Kidney (tissue), 13 donors: ENCODE measurements at regions not wholly inside any gene's neighbourhood (a gene's known extent, or its start where the extent isn't known, plus 50 kb on each side); places are given as distances from the start of the nearest gene placed in this dataset.
A peak's percentile ranks its signal among the peaks of the same experiment; 100 is the strongest.

ENCODE experiments used
- DNase-seq, 5 donors: peaks; one replicate each; pipeline ENCODE4 v3.0.0-alpha.2; 2013 to 2020
- FAIRE-seq: peaks from 2 replicates; lab custom pipeline; 2012; peaks lifted over from hg19 to GRCh38; lab: Jason Lieb, UNC
- H3K27ac ChIP-seq, 2 donors: one replicate each; pipeline ENCODE4 v1.7.0; 2013; ENCODE audit warnings: low read depth in 2 of 2, low read length in 2 of 2, inconsistent platforms in 1 of 2
- H3K27me3 ChIP-seq: one replicate; pipeline ENCODE4 v1.7.1; 2013; ENCODE audit warnings: low read length, inconsistent platforms; ENCODE audit not compliant: control insufficient read depth, insufficient read depth
- H3K36me3 ChIP-seq, 3 donors: one replicate each; pipeline versions ENCODE4 v1.7.0 to v1.7.1; 2013; ENCODE audit warnings: low read length in 3 of 3, control low read depth in 1 of 3, inconsistent platforms in 1 of 3; ENCODE audit not compliant: insufficient read depth in 3 of 3, control insufficient read depth in 2 of 3
- H3K4me1 ChIP-seq, 3 donors: one replicate each; pipeline versions ENCODE4 v1.7.0 to v1.7.1; 2013; ENCODE audit warnings: low read length in 3 of 3, inconsistent platforms in 1 of 3, low read depth in 1 of 3; ENCODE audit not compliant: control insufficient read depth in 2 of 3, insufficient read depth in 2 of 3
- H3K4me3 ChIP-seq, 3 donors: one replicate each; pipeline versions ENCODE4 v1.7.0 to v1.8.1; 2013; ENCODE audit warnings: low read length in 3 of 3, control low read depth in 1 of 3, inconsistent platforms in 1 of 3
- H3K9ac ChIP-seq, 3 donors: one replicate each; pipeline versions ENCODE4 v1.7.0 to v1.7.1; 2013; ENCODE audit warnings: low read length in 3 of 3, control low read depth in 1 of 3, inconsistent platforms in 1 of 3
- H3K9me3 ChIP-seq, 3 donors: one replicate each; pipeline versions ENCODE4 v1.7.0 to v1.7.1; 2013; ENCODE audit warnings: low read length in 3 of 3, control low read depth in 1 of 3, inconsistent platforms in 1 of 3; ENCODE audit not compliant: control insufficient read depth in 2 of 3, insufficient read depth in 1 of 3
- CTCF ChIP-seq: IDR thresholded peaks from 3 replicates; pipeline ENCODE4 v1.5.1; 2012; ENCODE audit warnings: mild to moderate bottlenecking, moderate library complexity, borderline replicate concordance; ENCODE audit not compliant: insufficient read depth; ENCODE audit errors: extremely low read depth
- intact Hi-C: fragments of 100-400 bp; cut with DNase I; formaldehyde crosslinking; loops from one replicate; pipeline ENCODE4 v1.11.1; 2022
- donor health status: control.
- donor health status: control.
- donor health status: control.
- donor health status: control.
- donor health status: control.
- donor health status: DM: yes; HTN: yes; CAD: no.
- donor health status: Normal renal cell carcinoma (clear cell type).

- H3K9me3 ChIP-seq: no peaks in the 10 kb centered on the region
- no peaks in the 10 kb centered on the region for H3K36me3 ChIP-seq
- no peak for DNase-seq
- H3K4me3 ChIP-seq: no peak overlapping the region
- intact Hi-C loops: no loop called here
- no peak for FAIRE-seq
- H3K4me1 ChIP-seq: peaks cover 0 to 5% (median 4%) of the 10 kb centered on the region in 3 donors
- TF ChIP-seq CTCF: no peak
- no peak overlapping the region for H3K9ac ChIP-seq
- no peak overlapping the region for H3K27ac ChIP-seq
- no peaks in the 10 kb centered on the region for H3K27me3 ChIP-seq
Measured at GRCh38 chr5:173777149-173777548, 111.0 kb upstream of the CPEB4 start.

- intact Hi-C loops: no loop called here
- Histone ChIP-seq H3K27me3 (no peaks in the 10 kb centered on the region), H3K36me3 (no peaks in the 10 kb centered on the region), H3K4me1 (peaks cover 0 to 7% (median 5%) of the 10 kb centered on the region in 3 donors), H3K9me3 (no peaks in the 10 kb centered on the region), H3K27ac (no peak overlapping the region), H3K4me3 (no peak overlapping the region), H3K9ac (no peak overlapping the region)
- no peak for FAIRE-seq
- TF ChIP-seq CTCF: no peak
- no peak for DNase-seq
Measured at GRCh38 chr5:173777674-173778073, 110.5 kb upstream of the CPEB4 start.

- FAIRE-seq (no peak), DNase-seq (peak in 1 of 5 donors; percentile 18)
- no peak for TF ChIP-seq CTCF
- intact Hi-C loops: no loop called here
- H3K9me3 ChIP-seq: no peaks in the 10 kb centered on the region
- peaks cover 0 to 11% (median 5%) of the 10 kb centered on the region in 3 donors for H3K4me1 ChIP-seq
- H3K27me3 ChIP-seq: no peaks in the 10 kb centered on the region
- H3K4me3 ChIP-seq: no peak overlapping the region
- no peak overlapping the region for H3K9ac ChIP-seq
- no peaks in the 10 kb centered on the region for H3K36me3 ChIP-seq
- peak overlapping the region in 1 of 2 donors; percentile 80 for H3K27ac ChIP-seq
Measured at GRCh38 chr5:173778152-173778782, 109.9 kb upstream of the CPEB4 start.
